GM23338 (cell line): ENCODE measurements at regions not wholly inside any gene's neighbourhood (a gene's known extent, or its start where the extent isn't known, plus 50 kb on each side); places are given as distances from the start of the nearest gene placed in this dataset.

Experiments used
- ATAC-seq: fragments of 200-7000 bp; cut with Tn5 transposase; 3 replicates; pipeline ENCODE4 v1.9.1; 2020
- DNase-seq: peaks from one replicate; pipeline ENCODE4 v3.0.0-alpha.2; 2015; ENCODE audit warnings: low spot score
- H2AFZ ChIP-seq: fragments of 200-600 bp; sonication (generic); 2 replicates; pipeline ENCODE4 v1.8.0; 2016; ENCODE audit warnings: antibody characterized with exemption, mild to moderate bottlenecking, moderate library complexity
- H3F3A ChIP-seq: fragments of 200-600 bp; sonication (generic); replicated peaks from 2 replicates; pipeline ENCODE4 v1.8.0; 2017; ENCODE audit warnings: antibody characterized with exemption, mixed run types, low read depth
- H3K27ac ChIP-seq: fragments of 200-600 bp; sonication (generic); 2 replicates; pipeline ENCODE4 v1.6.1; 2016; ENCODE audit warnings: low read depth
- H3K27me3 ChIP-seq: fragments of 200-600 bp; sonication (generic); 2 replicates; pipeline ENCODE4 v1.8.0; 2016; ENCODE audit warnings: mild to moderate bottlenecking, mixed run types, moderate library complexity; ENCODE audit not compliant: insufficient read depth
- H3K36me3 ChIP-seq: fragments of 200-600 bp; sonication (generic); 2 replicates; pipeline ENCODE4 v1.8.0; 2016; ENCODE audit warnings: mild to moderate bottlenecking; ENCODE audit not compliant: insufficient read depth
- H3K4me1 ChIP-seq: fragments of 200-600 bp; sonication (generic); 2 replicates; pipeline ENCODE4 v1.8.0; 2016; ENCODE audit warnings: mild to moderate bottlenecking, moderate library complexity; ENCODE audit not compliant: insufficient read depth
- H3K4me2 ChIP-seq: fragments of 200-600 bp; sonication (generic); 2 replicates; pipeline ENCODE4 v1.7.1; 2017; ENCODE audit warnings: mixed run types
- H3K4me3 ChIP-seq: fragments of 200-600 bp; sonication (generic); 2 replicates; pipeline ENCODE4 v1.6.1; 2016; ENCODE audit warnings: mixed run types
- H3K79me2 ChIP-seq: fragments of 200-600 bp; sonication (generic); replicated peaks from 2 replicates; pipeline ENCODE4 v1.8.0; 2017; ENCODE audit warnings: mild to moderate bottlenecking; ENCODE audit not compliant: insufficient read depth
- H3K9me2 ChIP-seq: fragments of 200-600 bp; sonication (generic); 2 replicates; pipeline ENCODE4 v1.8.0; 2017; ENCODE audit not compliant: insufficient read depth
- H4K20me1 ChIP-seq: fragments of 200-600 bp; sonication (generic); replicated peaks from 2 replicates; pipeline ENCODE4 v1.8.0; 2017; ENCODE audit warnings: mild to moderate bottlenecking; ENCODE audit not compliant: insufficient read depth
- H3K27ac Mint-ChIP-seq: 2 replicates; pipeline ENCODE4 v1.8.0; 2020; ENCODE audit warnings: inconsistent platforms, mild to moderate bottlenecking, moderate library complexity, mixed read lengths
- H3K27me3 Mint-ChIP-seq: 3 replicates; pipeline ENCODE4 v1.8.0; 2022; ENCODE audit warnings: low read depth, mild to moderate bottlenecking, moderate library complexity, mixed read lengths, inconsistent platforms; ENCODE audit not compliant: insufficient read depth, poor library complexity
- H3K36me3 Mint-ChIP-seq: 3 replicates; pipeline ENCODE4 v1.8.0; 2021; ENCODE audit warnings: low read depth, mild to moderate bottlenecking, inconsistent platforms, moderate library complexity, mixed read lengths
- H3K4me1 Mint-ChIP-seq: 3 replicates; pipeline ENCODE4 v1.8.0; 2020; ENCODE audit warnings: mild to moderate bottlenecking, inconsistent platforms, mixed read lengths
- H3K4me3 Mint-ChIP-seq: 3 replicates; pipeline ENCODE4 v1.8.0; 2021; ENCODE audit warnings: moderate library complexity, mild to moderate bottlenecking, inconsistent platforms, mixed read lengths
- H3K9me3 Mint-ChIP-seq: 3 replicates; pipeline ENCODE4 v1.8.0; 2020; ENCODE audit warnings: moderate library complexity, mild to moderate bottlenecking, inconsistent platforms, mixed read lengths
- CREB1 ChIP-seq: fragments of 250-450 bp; sonication (Bioruptor Pico); IDR thresholded peaks from 2 replicates; pipeline ENCODE4 v1.5.0; 2020; ENCODE audit warnings: low read depth, mild to moderate bottlenecking, moderate library complexity
- EZH2phosphoT487 ChIP-seq: fragments of 200-600 bp; sonication (generic); IDR thresholded peaks from one replicate; pipeline ENCODE4 v1.8.1; 2018; ENCODE audit warnings: antibody characterized with exemption; ENCODE audit not compliant: unreplicated experiment
- JUNB ChIP-seq: IDR thresholded peaks from one replicate; pipeline ENCODE4 v1.6.1; 2016; ENCODE audit warnings: antibody characterized with exemption; ENCODE audit not compliant: unreplicated experiment
- STAT1 ChIP-seq: IDR thresholded peaks from one replicate; pipeline ENCODE4 v1.6.1; 2016; ENCODE audit warnings: antibody characterized with exemption; ENCODE audit not compliant: unreplicated experiment
- ZNF114 ChIP-seq: fragments of 250-450 bp; sonication (Bioruptor Pico); IDR thresholded peaks from 2 replicates; pipeline ENCODE4 v1.5.0; 2020; ENCODE audit warnings: mild to moderate bottlenecking, moderate library complexity
- TF ChIP-seq, protein P1 (sequence below): fragments of 250-450 bp; sonication (Bioruptor Pico); IDR thresholded peaks from 2 replicates; pipeline ENCODE4 v1.5.0; 2020; ENCODE audit warnings: mild to moderate bottlenecking, moderate library complexity

DNA sequence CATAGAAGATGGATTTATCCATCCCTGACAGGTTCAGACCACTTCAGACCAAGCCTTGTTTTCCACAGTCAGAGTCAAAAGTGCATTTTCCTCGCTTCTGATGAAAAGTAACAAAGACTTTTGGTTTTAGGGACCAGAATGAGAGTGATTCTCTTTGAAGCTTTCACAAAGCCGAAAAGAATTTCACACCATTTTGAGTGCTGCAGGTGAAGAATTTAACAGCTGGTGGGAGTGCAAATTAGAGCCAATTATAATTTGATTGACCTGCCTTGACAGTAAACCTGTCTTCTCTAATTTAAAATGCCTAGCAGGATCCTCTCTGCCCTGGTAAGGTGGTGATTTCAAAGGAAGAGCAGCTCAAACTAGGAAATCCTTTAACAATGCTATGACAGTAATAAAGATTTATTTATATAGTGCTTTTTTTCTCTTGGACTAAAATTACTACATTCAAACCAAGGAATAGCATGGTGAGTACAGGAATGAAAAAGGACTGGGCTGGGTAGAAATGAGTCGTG, 241.6 kb downstream of the HRH4 start (continued):
- TF ChIP-seq, protein P1, sequence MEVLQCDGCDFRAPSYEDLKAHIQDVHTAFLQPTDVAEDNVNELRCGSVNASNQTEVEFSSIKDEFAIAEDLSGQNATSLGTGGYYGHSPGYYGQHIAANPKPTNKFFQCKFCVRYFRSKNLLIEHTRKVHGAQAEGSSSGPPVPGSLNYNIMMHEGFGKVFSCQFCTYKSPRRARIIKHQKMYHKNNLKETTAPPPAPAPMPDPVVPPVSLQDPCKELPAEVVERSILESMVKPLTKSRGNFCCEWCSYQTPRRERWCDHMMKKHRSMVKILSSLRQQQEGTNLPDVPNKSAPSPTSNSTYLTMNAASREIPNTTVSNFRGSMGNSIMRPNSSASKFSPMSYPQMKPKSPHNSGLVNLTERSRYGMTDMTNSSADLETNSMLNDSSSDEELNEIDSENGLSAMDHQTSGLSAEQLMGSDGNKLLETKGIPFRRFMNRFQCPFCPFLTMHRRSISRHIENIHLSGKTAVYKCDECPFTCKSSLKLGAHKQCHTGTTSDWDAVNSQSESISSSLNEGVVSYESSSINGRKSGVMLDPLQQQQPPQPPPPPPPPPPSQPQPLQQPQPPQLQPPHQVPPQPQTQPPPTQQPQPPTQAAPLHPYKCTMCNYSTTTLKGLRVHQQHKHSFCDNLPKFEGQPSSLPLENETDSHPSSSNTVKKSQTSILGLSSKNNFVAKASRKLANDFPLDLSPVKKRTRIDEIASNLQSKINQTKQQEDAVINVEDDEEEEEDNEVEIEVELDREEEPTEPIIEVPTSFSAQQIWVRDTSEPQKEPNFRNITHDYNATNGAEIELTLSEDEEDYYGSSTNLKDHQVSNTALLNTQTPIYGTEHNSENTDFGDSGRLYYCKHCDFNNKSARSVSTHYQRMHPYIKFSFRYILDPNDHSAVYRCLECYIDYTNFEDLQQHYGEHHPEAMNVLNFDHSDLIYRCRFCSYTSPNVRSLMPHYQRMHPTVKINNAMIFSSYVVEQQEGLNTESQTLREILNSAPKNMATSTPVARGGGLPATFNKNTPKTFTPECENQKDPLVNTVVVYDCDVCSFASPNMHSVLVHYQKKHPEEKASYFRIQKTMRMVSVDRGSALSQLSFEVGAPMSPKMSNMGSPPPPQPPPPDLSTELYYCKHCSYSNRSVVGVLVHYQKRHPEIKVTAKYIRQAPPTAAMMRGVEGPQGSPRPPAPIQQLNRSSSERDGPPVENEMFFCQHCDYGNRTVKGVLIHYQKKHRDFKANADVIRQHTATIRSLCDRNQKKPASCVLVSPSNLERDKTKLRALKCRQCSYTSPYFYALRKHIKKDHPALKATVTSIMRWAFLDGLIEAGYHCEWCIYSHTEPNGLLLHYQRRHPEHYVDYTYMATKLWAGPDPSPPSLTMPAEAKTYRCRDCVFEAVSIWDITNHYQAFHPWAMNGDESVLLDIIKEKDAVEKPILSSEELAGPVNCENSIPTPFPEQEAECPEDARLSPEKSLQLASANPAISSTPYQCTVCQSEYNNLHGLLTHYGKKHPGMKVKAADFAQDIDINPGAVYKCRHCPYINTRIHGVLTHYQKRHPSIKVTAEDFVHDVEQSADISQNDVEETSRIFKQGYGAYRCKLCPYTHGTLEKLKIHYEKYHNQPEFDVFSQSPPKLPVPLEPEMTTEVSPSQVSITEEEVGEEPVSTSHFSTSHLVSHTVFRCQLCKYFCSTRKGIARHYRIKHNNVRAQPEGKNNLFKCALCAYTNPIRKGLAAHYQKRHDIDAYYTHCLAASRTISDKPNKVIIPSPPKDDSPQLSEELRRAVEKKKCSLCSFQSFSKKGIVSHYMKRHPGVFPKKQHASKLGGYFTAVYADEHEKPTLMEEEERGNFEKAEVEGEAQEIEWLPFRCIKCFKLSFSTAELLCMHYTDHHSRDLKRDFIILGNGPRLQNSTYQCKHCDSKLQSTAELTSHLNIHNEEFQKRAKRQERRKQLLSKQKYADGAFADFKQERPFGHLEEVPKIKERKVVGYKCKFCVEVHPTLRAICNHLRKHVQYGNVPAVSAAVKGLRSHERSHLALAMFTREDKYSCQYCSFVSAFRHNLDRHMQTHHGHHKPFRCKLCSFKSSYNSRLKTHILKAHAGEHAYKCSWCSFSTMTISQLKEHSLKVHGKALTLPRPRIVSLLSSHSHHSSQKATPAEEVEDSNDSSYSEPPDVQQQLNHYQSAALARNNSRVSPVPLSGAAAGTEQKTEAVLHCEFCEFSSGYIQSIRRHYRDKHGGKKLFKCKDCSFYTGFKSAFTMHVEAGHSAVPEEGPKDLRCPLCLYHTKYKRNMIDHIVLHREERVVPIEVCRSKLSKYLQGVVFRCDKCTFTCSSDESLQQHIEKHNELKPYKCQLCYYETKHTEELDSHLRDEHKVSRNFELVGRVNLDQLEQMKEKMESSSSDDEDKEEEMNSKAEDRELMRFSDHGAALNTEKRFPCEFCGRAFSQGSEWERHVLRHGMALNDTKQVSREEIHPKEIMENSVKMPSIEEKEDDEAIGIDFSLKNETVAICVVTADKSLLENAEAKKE (CRISPR knock-in tag), result no peak

DNA sequence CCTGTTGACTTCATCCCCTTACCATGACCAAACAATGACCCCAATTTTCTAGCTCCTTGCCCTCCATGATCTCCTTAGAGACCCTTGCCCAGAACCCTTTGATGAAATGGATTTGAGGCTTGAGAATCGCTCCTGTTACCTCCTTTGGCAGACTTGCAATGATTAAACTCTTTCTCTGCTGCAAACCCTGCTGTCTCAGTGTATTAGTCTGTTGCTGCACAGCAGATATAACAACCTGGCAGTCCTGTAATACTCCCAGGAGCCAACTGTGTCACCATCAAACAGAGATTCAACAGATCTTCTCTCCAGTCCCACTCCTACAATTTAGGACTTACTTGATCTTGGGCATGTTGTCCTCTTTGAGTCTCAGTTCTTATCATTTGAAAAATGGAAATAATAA, 242.9 kb downstream of the HRH4 start:
- no peak overlapping the region for H3K4me3 Mint-ChIP-seq
- H3K4me1 ChIP-seq, result no peaks in the 10 kb centered on the region
- H3K27ac ChIP-seq, result no peak overlapping the region
- H2AFZ ChIP-seq, result no peak overlapping the region
- H3K9me2 ChIP-seq, result peaks cover 9% of the 10 kb centered on the region; the same call in 1 of the 2 replicates
- DNase-seq, result no peak
- no peaks in the 10 kb centered on the region for H3K27me3 ChIP-seq
- no peaks in the 10 kb centered on the region; the same call in 1 of the 2 replicates for H3K36me3 ChIP-seq
- H3F3A ChIP-seq, result no peaks in the 10 kb centered on the region
- no peak for TF ChIP-seq ZNF114 (CRISPR knock-in tag)
- TF ChIP-seq STAT1, result no peak
- no peak for TF ChIP-seq JUNB
- no peak for TF ChIP-seq EZH2phosphoT487
- TF ChIP-seq CREB1 (CRISPR knock-in tag), result no peak
- H3K36me3 Mint-ChIP-seq, result peaks cover 8% of the 10 kb centered on the region; the same call in 2 of the 3 replicates
- peaks cover 3% of the 10 kb centered on the region; the same call in 1 of the 3 replicates for H3K4me1 Mint-ChIP-seq
- peaks cover 8% of the 10 kb centered on the region for H3K27me3 Mint-ChIP-seq
- H3K27ac Mint-ChIP-seq, result no peak overlapping the region
- H3K9me3 Mint-ChIP-seq, result peaks cover 9% of the 10 kb centered on the region; the same call in 2 of the 3 replicates
- no peaks in the 10 kb centered on the region for H4K20me1 ChIP-seq
- H3K4me3 ChIP-seq, result no peak overlapping the region
- no peak overlapping the region for H3K4me2 ChIP-seq
- no peaks in the 10 kb centered on the region for H3K79me2 ChIP-seq
- ATAC-seq, result no peak
